OCI-LY3 (cell line): ENCODE measurements at regions not wholly inside any gene's neighbourhood (a gene's known extent, or its start where the extent isn't known, plus 50 kb on each side); places are given as distances from the start of the nearest gene placed in this dataset.

Source experiments
- CTCF ChIP-seq: fragments of 200-600, 300-600 bp; sonication (generic); IDR thresholded peaks from 2 replicates; pipeline ENCODE4 v1.5.1; 2014; ENCODE audit warnings: antibody characterized with exemption, low read length, low read depth
- EZH2phosphoT487 ChIP-seq: fragments of 200-600 bp; shearing (Covaris generic); IDR thresholded peaks from 2 replicates; pipeline ENCODE4 v1.6.1; 2018; ENCODE audit warnings: antibody characterized with exemption, mixed run types, low read depth

GRCh38 chr3:187587076-187587475, 83.1 kb downstream of the SST start:
- no peak for TF ChIP-seq EZH2phosphoT487
- no peak for TF ChIP-seq CTCF
